ENCODE measurements at regions not wholly inside any gene's neighbourhood (a gene's known extent, or its start where the extent isn't known, plus 50 kb on each side); places are given as distances from the start of the nearest gene placed in this dataset.

DNA sequence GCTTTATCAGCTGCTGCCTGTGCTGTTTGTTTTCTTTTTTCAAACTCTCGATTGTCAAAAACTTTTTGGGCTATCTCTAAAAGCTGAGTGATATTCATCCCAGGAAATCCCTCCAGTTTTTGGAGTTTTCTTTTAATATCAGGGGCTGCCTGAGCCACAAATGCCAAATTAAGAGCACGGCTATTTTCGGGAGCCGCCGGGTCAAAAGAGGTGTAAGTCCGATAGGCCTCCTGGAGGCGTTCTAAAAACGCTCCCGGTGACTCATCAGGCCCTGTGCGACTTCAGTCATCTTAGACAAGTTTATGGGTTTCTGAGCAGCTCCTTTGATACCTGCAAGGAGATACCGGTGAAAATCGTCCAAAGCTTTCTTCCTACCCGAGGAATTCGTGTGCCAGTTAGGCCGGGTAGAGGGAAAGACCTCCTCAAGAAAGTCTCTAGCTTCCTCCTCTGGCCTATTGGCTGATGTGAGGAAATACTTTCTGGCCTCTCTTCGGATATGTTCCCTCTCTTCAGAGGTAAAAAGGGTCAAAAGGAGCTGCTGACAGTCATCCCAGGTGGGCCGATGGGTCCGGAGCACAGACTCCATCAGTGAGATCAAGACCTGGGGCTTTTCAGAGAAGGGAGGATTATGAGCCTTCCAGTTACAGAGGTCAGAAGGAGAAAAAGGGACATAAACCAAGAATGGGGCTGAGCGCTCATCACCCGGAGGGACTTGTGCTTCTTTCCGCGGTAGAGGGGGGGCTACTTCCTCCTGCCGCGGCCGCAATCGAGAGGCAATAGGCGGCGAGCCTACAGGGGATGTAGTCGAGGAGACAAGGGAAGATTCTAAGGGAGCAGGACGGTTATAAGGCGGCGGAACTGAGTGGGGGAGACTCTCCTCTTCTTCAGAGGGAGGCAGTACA is 151.1 kb downstream of the TRIM27 start:
- H3K27ac ChIP-seq: no peak overlapping the region
- no peak for ATAC-seq
- TF ChIP-seq, protein P1, sequence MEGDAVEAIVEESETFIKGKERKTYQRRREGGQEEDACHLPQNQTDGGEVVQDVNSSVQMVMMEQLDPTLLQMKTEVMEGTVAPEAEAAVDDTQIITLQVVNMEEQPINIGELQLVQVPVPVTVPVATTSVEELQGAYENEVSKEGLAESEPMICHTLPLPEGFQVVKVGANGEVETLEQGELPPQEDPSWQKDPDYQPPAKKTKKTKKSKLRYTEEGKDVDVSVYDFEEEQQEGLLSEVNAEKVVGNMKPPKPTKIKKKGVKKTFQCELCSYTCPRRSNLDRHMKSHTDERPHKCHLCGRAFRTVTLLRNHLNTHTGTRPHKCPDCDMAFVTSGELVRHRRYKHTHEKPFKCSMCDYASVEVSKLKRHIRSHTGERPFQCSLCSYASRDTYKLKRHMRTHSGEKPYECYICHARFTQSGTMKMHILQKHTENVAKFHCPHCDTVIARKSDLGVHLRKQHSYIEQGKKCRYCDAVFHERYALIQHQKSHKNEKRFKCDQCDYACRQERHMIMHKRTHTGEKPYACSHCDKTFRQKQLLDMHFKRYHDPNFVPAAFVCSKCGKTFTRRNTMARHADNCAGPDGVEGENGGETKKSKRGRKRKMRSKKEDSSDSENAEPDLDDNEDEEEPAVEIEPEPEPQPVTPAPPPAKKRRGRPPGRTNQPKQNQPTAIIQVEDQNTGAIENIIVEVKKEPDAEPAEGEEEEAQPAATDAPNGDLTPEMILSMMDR (IDR thresholded peaks at IDR 0.05): no peak
- no peak for DNase-seq
- H3K36me3 ChIP-seq (ENCODE audit: insufficient read depth in 1 of 2, low read depth in 1 of 2): no peaks in the 10 kb centered on the region
- no peak overlapping the region for H3K4me3 ChIP-seq
- 7 to 10% (median 10%) methylated on average over 32 of the region's 32 CpGs for WGBS, 3 donors
- no peaks in the 10 kb centered on the region for H3K9me3 ChIP-seq
- intact Hi-C loops (cut with DNase I): no loop called here
- H3K27me3 ChIP-seq (ENCODE audit: insufficient read depth in 3 of 3, low read length in 2 of 3): peaks cover 19 to 99% (median 49%) of the 10 kb centered on the region in 3 donors
- no peaks in the 10 kb centered on the region for H3K4me1 ChIP-seq

DNA sequence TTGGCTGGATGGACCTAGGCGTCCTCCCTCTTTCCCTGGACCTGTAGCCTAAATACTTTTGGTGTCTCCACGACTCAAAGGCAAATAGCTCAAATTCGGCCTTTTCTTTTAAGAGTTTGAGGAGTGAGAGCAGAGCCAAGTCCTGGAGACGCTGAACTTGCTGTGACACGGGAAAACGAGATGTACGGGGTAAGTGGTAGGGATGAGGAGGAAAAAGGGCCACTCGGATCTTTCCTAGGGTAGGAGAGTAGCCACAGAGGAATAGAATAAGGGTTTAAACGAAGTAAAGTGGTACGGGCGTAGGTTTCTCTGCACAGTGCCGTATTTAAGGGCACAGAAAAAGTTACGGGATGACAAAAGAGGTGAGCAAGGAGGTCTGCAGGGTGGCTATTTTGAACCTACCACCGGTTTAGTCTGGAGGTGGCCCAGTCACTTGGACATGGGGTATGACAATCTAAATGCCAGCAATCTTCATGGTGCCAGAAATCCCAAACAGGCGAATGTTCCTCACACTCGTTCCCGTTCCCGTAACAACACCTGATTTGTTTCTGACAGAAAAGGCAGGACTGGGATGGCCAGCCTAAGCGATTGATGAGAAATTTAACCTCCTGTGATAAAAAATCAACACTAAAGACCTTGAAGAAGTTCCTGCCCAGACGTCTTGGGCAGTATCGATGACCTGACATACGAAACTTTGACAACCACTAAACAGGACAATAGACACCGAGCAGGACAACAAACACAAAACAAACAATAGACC is 149.3 kb downstream of the TRIM27 start:
- DNase-seq (no peak), ATAC-seq (no peak)
- peaks cover 26 to 99% (median 48%) of the 10 kb centered on the region in 3 donors for H3K27me3 ChIP-seq (ENCODE audit: insufficient read depth in 3 of 3, low read length in 2 of 3)
- no peaks in the 10 kb centered on the region for H3K4me1 ChIP-seq
- H3K9me3 ChIP-seq: no peaks in the 10 kb centered on the region
- H3K27ac ChIP-seq: no peak overlapping the region
- no peak overlapping the region for H3K4me3 ChIP-seq
- no peaks in the 10 kb centered on the region for H3K36me3 ChIP-seq (ENCODE audit: insufficient read depth in 1 of 2, low read depth in 1 of 2)
- WGBS, 3 donors: 7 to 8% (median 7%) methylated on average over 23 of the region's 23 CpGs
- TF ChIP-seq, protein P1 (IDR thresholded peaks at IDR 0.05): no peak
- intact Hi-C loops (cut with DNase I): no loop called here

DNA sequence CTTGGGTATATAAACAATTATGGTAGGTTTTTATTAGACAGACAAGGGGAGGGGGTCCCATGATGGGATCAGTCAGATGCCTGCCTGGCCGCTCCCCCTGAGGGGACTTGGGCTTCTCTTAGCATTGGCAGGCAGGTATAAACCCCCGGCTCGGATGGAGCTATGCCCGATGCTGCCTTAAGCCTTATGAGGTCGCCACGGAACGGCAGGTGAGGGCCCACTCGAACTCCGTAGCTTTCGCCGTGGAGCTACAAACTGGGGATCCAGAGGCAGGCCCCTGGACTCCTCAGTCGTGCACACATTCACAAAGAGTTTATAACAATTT is 148.8 kb downstream of the TRIM27 start:
- WGBS, 3 donors: 3 to 6% (median 4%) methylated on average over 12 of the region's 12 CpGs
- H3K4me1 ChIP-seq: no peaks in the 10 kb centered on the region
- no peak overlapping the region for H3K27ac ChIP-seq
- no peak overlapping the region for H3K4me3 ChIP-seq
- ATAC-seq (no peak), DNase-seq (no peak)
- intact Hi-C loops (cut with DNase I): no loop called here
- peaks cover 26 to 99% (median 43%) of the 10 kb centered on the region in 3 donors for H3K27me3 ChIP-seq (ENCODE audit: insufficient read depth in 3 of 3, low read length in 2 of 3)
- TF ChIP-seq, protein P1 (IDR thresholded peaks at IDR 0.05): no peak
- H3K36me3 ChIP-seq (ENCODE audit: insufficient read depth in 1 of 2, low read depth in 1 of 2): no peaks in the 10 kb centered on the region
- H3K9me3 ChIP-seq: no peaks in the 10 kb centered on the region

DNA sequence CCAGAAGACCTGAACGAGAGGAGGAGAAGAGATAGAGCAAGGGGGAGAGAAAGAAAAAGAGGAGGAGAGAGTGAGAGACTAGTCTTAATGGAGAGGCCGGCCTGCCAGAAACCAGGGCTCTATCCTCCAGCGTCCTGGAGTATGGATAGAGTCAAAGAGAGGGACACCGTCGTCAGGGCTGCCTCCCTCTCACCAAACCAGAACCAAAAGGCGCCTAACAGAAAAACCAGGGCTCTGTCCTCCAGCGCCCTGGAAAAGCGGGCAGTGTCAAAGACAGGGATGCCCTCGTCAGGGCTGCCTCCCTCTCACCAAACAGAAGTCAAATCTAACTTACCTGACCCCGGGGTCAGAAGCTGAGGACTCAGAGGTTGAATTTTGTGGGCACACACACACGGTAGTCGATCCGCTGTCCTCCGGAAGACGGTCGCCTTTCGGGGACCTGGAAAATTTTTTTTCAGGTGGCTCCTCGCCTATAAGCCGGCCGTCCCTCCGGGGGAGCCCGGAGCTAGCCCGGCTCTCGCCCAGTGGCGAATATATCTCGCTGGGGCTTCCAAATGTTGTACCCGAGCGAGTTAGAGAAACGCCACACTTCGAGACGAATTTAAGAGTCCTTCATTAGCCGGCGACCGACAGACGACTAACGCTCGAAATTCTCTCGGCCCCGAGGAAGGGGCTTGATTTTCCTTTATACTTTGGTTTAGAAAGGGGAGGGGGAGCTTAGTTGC is 148.2 kb downstream of the TRIM27 start:
- 2 to 3% (median 2%) methylated on average over 39 of the region's 39 CpGs for WGBS, 3 donors
- no peak for ATAC-seq
- H3K36me3 ChIP-seq (ENCODE audit: insufficient read depth in 1 of 2, low read depth in 1 of 2): no peaks in the 10 kb centered on the region
- no peaks in the 10 kb centered on the region for H3K9me3 ChIP-seq
- intact Hi-C loops (cut with DNase I): no loop called here
- H3K27me3 ChIP-seq (ENCODE audit: insufficient read depth in 3 of 3, low read length in 2 of 3): peaks cover 26 to 99% (median 42%) of the 10 kb centered on the region in 3 donors
- TF ChIP-seq, protein P1 (IDR thresholded peaks at IDR 0.05): no peak
- H3K4me3 ChIP-seq: no peak overlapping the region
- DNase-seq: no peak
- H3K27ac ChIP-seq: no peak overlapping the region
- no peaks in the 10 kb centered on the region for H3K4me1 ChIP-seq

Measured in psoas muscle (tissue), 7 donors.